ENCODE measurements at regions not wholly inside any gene's neighbourhood (a gene's known extent, or its start where the extent isn't known, plus 50 kb on each side); places are given as distances from the start of the nearest gene placed in this dataset.
A peak's percentile ranks its signal among the peaks of the same experiment; 100 is the strongest.

- TF ChIP-seq CTCF (IDR thresholded peaks at IDR 0.05 in 8 of 11, conservative IDR thresholded peaks at IDR 0.05 in 3 of 11) = no peak
- no peak for TF ChIP-seq POLR2A (IDR thresholded peaks at IDR 0.05)
- no peak for TF ChIP-seq POLR2AphosphoS5 (IDR thresholded peaks at IDR 0.05)
- Histone ChIP-seq H3K27me3 (replicated peaks in 1 of 7) (no peaks in the 10 kb centered on the region), H3K36me3 (no peaks in the 10 kb centered on the region), H3K4me1 (no peaks in the 10 kb centered on the region), H3K27ac (no peak overlapping the region), H3K4me3 (no peak overlapping the region), H3K9me3 (peaks cover 0 to 6% (median 0%) of the 10 kb centered on the region in 8 donors)
- intact Hi-C loops (cut with DNase I; ENCODE audit: low total_unique reads) = no loop called here
- WGBS, 5 donors = 87 to 96% (median 91%) methylated on average over 6 of the region's 6 CpGs
- no peak for DNase-seq
Observed at GRCh38 chr12:30519535-30519934, 176.1 kb downstream of the IPO8 start.

GRCh38 chr12:30517320-30517719 is 178.3 kb downstream of the IPO8 start:
- 73 to 82% (median 78%) methylated on average over 1 of the region's 1 CpG for WGBS, 5 donors
- Histone ChIP-seq H3K9me3 (peaks cover 0 to 6% (median 0%) of the 10 kb centered on the region in 8 donors), H3K4me3 (no peak overlapping the region), H3K27me3 (replicated peaks in 1 of 7) (no peaks in the 10 kb centered on the region), H3K36me3 (no peaks in the 10 kb centered on the region), H3K4me1 (no peaks in the 10 kb centered on the region), H3K27ac (no peak overlapping the region)
- no peak for DNase-seq
- TF ChIP-seq POLR2A (IDR thresholded peaks at IDR 0.05) = no peak
- no peak for TF ChIP-seq CTCF (IDR thresholded peaks at IDR 0.05 in 8 of 11, conservative IDR thresholded peaks at IDR 0.05 in 3 of 11)
- no peak for TF ChIP-seq POLR2AphosphoS5 (IDR thresholded peaks at IDR 0.05)
- intact Hi-C loops (cut with DNase I; ENCODE audit: low total_unique reads) = no loop called here

GRCh38 chr12:30515351-30515750 is 180.3 kb downstream of the IPO8 start:
- Histone ChIP-seq H3K27ac (no peak overlapping the region), H3K4me3 (no peak overlapping the region), H3K4me1 (no peaks in the 10 kb centered on the region), H3K9me3 (peaks cover 0 to 6% (median 0%) of the 10 kb centered on the region in 8 donors), H3K36me3 (no peaks in the 10 kb centered on the region), H3K27me3 (replicated peaks in 1 of 7) (no peaks in the 10 kb centered on the region)
- 45 to 76% (median 66%) methylated on average over 2 of the region's 2 CpGs for WGBS, 5 donors
- DNase-seq = no peak
- TF ChIP-seq CTCF (IDR thresholded peaks at IDR 0.05 in 8 of 11, conservative IDR thresholded peaks at IDR 0.05 in 3 of 11) (peak in 1 of 11 experiments; percentile 18), POLR2AphosphoS5 (IDR thresholded peaks at IDR 0.05) (no peak), POLR2A (IDR thresholded peaks at IDR 0.05) (no peak)
- intact Hi-C loops (cut with DNase I; ENCODE audit: low total_unique reads) = no loop called here

- no peak for TF ChIP-seq POLR2AphosphoS5 (IDR thresholded peaks at IDR 0.05)
- no peak for TF ChIP-seq CTCF (IDR thresholded peaks at IDR 0.05 in 8 of 11, conservative IDR thresholded peaks at IDR 0.05 in 3 of 11)
- TF ChIP-seq POLR2A (IDR thresholded peaks at IDR 0.05) = no peak
- Histone ChIP-seq H3K4me3 (no peak overlapping the region), H3K27me3 (replicated peaks in 1 of 7) (no peaks in the 10 kb centered on the region), H3K9me3 (peaks cover 0 to 1% (median 0%) of the 10 kb centered on the region in 8 donors), H3K36me3 (no peaks in the 10 kb centered on the region), H3K4me1 (no peaks in the 10 kb centered on the region), H3K27ac (no peak overlapping the region)
- no peak for DNase-seq
- intact Hi-C loops (cut with DNase I; ENCODE audit: low total_unique reads) = no loop called here
- 79 to 91% (median 82%) methylated on average over 5 of the region's 5 CpGs for WGBS, 5 donors
Observed at GRCh38 chr12:30514666-30515065, 181.0 kb downstream of the IPO8 start.

Data from spleen (tissue), 11 donors.